Ishikawa (cell line): ENCODE measurements at regions not wholly inside any gene's neighbourhood (a gene's known extent, or its start where the extent isn't known, plus 50 kb on each side); places are given as distances from the start of the nearest gene placed in this dataset.

ENCODE experiments used
- EGR1 ChIP-seq: IDR thresholded peaks from 2 replicates; pipeline ENCODE4 v1.6.1; 2012
- EP300 ChIP-seq: IDR thresholded peaks from 2 replicates; pipeline ENCODE4 v1.6.1; 2012; ENCODE audit warnings: borderline replicate concordance
- TAF1 ChIP-seq: IDR thresholded peaks from 2 replicates; pipeline ENCODE4 v1.6.1; 2012; ENCODE audit warnings: low read depth, mild to moderate bottlenecking
- TEAD4 ChIP-seq: IDR thresholded peaks from 2 replicates; pipeline ENCODE4 v1.6.1; 2012
- YY1 ChIP-seq: IDR thresholded peaks from 2 replicates; pipeline ENCODE4 v1.6.1; 2012; ENCODE audit warnings: low read depth
- TF ChIP-seq, protein P1 (sequence below): IDR thresholded peaks from 2 replicates; pipeline ENCODE4 v1.6.1; 2012; ENCODE audit warnings: low read depth, mild to moderate bottlenecking
- TF ChIP-seq, protein P2 (sequence below): IDR thresholded peaks from 2 replicates; pipeline ENCODE4 v1.6.1; 2012

GRCh38 chr2:23107327-23107941, 277.5 kb upstream of the KLHL29 start:
- no peak for TF ChIP-seq TEAD4
- no peak for TF ChIP-seq YY1
- TF ChIP-seq EGR1: no peak
- no peak for TF ChIP-seq TAF1
- TF ChIP-seq, protein P1, sequence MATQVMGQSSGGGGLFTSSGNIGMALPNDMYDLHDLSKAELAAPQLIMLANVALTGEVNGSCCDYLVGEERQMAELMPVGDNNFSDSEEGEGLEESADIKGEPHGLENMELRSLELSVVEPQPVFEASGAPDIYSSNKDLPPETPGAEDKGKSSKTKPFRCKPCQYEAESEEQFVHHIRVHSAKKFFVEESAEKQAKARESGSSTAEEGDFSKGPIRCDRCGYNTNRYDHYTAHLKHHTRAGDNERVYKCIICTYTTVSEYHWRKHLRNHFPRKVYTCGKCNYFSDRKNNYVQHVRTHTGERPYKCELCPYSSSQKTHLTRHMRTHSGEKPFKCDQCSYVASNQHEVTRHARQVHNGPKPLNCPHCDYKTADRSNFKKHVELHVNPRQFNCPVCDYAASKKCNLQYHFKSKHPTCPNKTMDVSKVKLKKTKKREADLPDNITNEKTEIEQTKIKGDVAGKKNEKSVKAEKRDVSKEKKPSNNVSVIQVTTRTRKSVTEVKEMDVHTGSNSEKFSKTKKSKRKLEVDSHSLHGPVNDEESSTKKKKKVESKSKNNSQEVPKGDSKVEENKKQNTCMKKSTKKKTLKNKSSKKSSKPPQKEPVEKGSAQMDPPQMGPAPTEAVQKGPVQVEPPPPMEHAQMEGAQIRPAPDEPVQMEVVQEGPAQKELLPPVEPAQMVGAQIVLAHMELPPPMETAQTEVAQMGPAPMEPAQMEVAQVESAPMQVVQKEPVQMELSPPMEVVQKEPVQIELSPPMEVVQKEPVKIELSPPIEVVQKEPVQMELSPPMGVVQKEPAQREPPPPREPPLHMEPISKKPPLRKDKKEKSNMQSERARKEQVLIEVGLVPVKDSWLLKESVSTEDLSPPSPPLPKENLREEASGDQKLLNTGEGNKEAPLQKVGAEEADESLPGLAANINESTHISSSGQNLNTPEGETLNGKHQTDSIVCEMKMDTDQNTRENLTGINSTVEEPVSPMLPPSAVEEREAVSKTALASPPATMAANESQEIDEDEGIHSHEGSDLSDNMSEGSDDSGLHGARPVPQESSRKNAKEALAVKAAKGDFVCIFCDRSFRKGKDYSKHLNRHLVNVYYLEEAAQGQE: no peak
- TF ChIP-seq, protein P2, sequence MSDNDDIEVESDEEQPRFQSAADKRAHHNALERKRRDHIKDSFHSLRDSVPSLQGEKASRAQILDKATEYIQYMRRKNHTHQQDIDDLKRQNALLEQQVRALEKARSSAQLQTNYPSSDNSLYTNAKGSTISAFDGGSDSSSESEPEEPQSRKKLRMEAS: no peak
- no peak for TF ChIP-seq EP300
